ENCODE measurements at regions not wholly inside any gene's neighbourhood (a gene's known extent, or its start where the extent isn't known, plus 50 kb on each side); places are given as distances from the start of the nearest gene placed in this dataset.

DNA sequence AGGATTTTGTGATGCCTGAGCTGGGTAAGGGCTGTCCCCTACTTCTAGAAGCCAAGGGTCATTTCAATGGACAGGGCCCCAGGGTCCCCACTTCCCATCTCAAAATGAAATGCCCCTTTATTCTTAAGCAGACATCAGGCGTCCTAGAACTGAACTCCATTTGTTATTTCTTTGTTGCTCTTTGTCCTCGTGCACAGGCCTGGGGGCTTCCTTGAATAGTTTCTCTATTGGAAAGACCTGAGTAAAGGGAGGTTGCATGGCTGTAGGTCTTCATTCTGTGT is 311.4 kb upstream of the ZNF32 start:
- no peaks in the 10 kb centered on the region for H3K27me3 ChIP-seq
- intact Hi-C loops (cut with DNase I; ENCODE audit: low total_unique reads) (no loop called here), in situ Hi-C loops (cut with MboI; ENCODE audit: low pct_ligation_motif_present in 1 of 4, low pct_unique_long_range_greater_than_20kb in 1 of 4, low sequenced_read_pairs in 3 of 4) (no loop called here)
- DNase-seq = no peak
- H3K4me3 ChIP-seq = no peak overlapping the region
- H3K9me3 ChIP-seq = no peaks in the 10 kb centered on the region
- H3K36me3 ChIP-seq = no peaks in the 10 kb centered on the region
- H3K4me1 ChIP-seq = peaks cover 0 to under 1% (median 0%) of the 10 kb centered on the region in 4 donors
- TF ChIP-seq POLR2AphosphoS5 (IDR thresholded peaks at IDR 0.05) (no peak), CTCF (IDR thresholded peaks at IDR 0.05) (no peak), EP300 (IDR thresholded peaks at IDR 0.05; ENCODE audit: low read depth) (no peak)
- 61 to 80% methylated on average over 2 of the region's 2 CpGs for WGBS, 2 donors (ENCODE audit: low coverage in 1 of 2)
- H3K27ac ChIP-seq = no peak overlapping the region

DNA sequence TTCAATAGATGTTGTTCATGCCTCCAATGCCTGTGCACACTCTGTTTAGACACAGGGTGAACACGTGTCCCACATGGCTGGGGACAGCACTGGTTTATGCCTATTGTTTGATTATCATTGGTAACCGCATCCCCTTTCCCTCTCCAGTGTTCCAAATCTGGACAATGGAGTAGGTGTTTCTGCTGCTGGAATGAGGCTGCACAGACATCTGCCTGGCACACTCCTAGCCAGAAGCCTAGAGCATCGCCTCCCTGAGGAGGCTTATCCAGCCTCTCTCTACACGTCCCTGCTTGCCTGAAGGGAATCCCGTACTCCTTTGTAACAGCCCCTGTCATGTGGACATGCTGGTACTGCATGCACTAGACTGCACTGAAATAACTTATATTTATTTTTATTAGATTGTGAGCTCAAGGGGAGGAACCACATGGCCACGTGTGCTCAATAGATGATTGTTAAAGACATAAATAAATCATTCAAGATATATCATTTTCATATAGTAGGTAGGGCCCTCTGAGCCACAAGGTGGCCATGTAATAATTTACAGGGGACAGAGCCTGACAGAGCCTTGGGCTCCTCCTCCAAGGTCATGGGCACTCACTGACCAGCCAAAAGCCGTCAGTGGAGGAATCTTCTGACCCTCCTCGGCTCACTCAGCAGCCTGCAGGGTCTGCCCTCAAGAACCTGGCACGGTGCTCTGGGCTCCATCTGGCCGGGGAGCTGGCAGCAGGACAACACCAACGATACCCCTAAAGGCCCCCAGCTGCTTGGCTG is 310.9 kb upstream of the ZNF32 start:
- intact Hi-C loops (cut with DNase I; ENCODE audit: low total_unique reads) (no loop called here), in situ Hi-C loops (cut with MboI; ENCODE audit: low pct_ligation_motif_present in 1 of 4, low pct_unique_long_range_greater_than_20kb in 1 of 4, low sequenced_read_pairs in 3 of 4) (no loop called here)
- Histone ChIP-seq H3K27me3 (no peaks in the 10 kb centered on the region), H3K36me3 (no peaks in the 10 kb centered on the region), H3K4me1 (no peaks in the 10 kb centered on the region), H3K9me3 (no peaks in the 10 kb centered on the region), H3K4me3 (no peak overlapping the region), H3K27ac (no peak overlapping the region)
- 29 to 77% methylated on average over 1 to 11 of the region's 11 CpGs for WGBS, 2 donors (ENCODE audit: low coverage in 1 of 2)
- TF ChIP-seq POLR2A (IDR thresholded peaks at IDR 0.05) (no peak), CTCF (IDR thresholded peaks at IDR 0.05) (no peak), EP300 (IDR thresholded peaks at IDR 0.05; ENCODE audit: low read depth) (no peak), POLR2AphosphoS5 (IDR thresholded peaks at IDR 0.05) (no peak)
- no peak for DNase-seq

GRCh38 chr10:43958964-43959363 is 310.3 kb upstream of the ZNF32 start:
- Histone ChIP-seq H3K27me3 (no peaks in the 10 kb centered on the region), H3K4me1 (no peaks in the 10 kb centered on the region), H3K9me3 (no peaks in the 10 kb centered on the region), H3K36me3 (no peaks in the 10 kb centered on the region), H3K27ac (no peak overlapping the region), H3K4me3 (no peak overlapping the region)
- in situ Hi-C loops (cut with MboI; ENCODE audit: low pct_ligation_motif_present in 1 of 4, low pct_unique_long_range_greater_than_20kb in 1 of 4, low sequenced_read_pairs in 3 of 4) = no loop called here
- DNase-seq = no peak
- no peak for TF ChIP-seq POLR2AphosphoS5 (IDR thresholded peaks at IDR 0.05)
- no peak for TF ChIP-seq CTCF (IDR thresholded peaks at IDR 0.05)
- TF ChIP-seq POLR2A (IDR thresholded peaks at IDR 0.05) = no peak
- TF ChIP-seq EP300 (IDR thresholded peaks at IDR 0.05; ENCODE audit: low read depth) = no peak
- 88% methylated on average over 6 of the region's 6 CpGs; no CpG with 5 or more reads in 1 of the 2 donors for WGBS, 2 donors (ENCODE audit: low coverage in 1 of 2)
- intact Hi-C loops (cut with DNase I; ENCODE audit: low total_unique reads) = no loop called here

DNA sequence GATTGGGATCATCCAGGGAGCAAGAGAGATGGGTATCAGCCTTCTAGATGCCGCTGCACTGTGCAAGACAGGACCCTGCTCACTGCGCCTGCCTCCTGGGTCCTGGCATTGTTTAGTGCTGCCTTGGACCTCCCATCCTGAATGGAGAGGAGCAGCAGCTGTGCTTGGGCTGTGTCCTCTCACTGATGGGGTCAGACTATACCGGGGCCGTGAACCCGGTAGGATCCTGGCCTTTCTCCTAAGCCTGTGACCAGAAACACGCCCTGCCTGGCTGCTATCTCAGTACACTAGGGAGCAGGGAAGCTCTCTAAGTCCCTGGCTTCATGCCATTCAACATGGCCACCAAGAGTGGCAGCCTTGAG is 309.4 kb upstream of the ZNF32 start:
- no peaks in the 10 kb centered on the region for H3K27me3 ChIP-seq
- intact Hi-C loops (cut with DNase I; ENCODE audit: low total_unique reads) = no loop called here
- in situ Hi-C loops (cut with MboI; ENCODE audit: low pct_ligation_motif_present in 1 of 4, low pct_unique_long_range_greater_than_20kb in 1 of 4, low sequenced_read_pairs in 3 of 4) = no loop called here
- TF ChIP-seq CTCF (IDR thresholded peaks at IDR 0.05) (no peak), EP300 (IDR thresholded peaks at IDR 0.05; ENCODE audit: low read depth) (no peak), POLR2A (IDR thresholded peaks at IDR 0.05) (no peak), POLR2AphosphoS5 (IDR thresholded peaks at IDR 0.05) (no peak)
- no peaks in the 10 kb centered on the region for H3K36me3 ChIP-seq
- no peak overlapping the region for H3K4me3 ChIP-seq
- 78% methylated on average over 6 of the region's 6 CpGs; no CpG with 5 or more reads in 1 of the 2 donors for WGBS, 2 donors (ENCODE audit: low coverage in 1 of 2)
- no peak for DNase-seq
- no peaks in the 10 kb centered on the region for H3K9me3 ChIP-seq
- no peak overlapping the region for H3K27ac ChIP-seq
- H3K4me1 ChIP-seq = no peaks in the 10 kb centered on the region

Measured in transverse colon (tissue), 4 donors.